ENCODE measurements at regions not wholly inside any gene's neighbourhood (a gene's known extent, or its start where the extent isn't known, plus 50 kb on each side); places are given as distances from the start of the nearest gene placed in this dataset.

- TF ChIP-seq CTCF (conservative IDR thresholded peaks at IDR 0.05 in 1 of 2, IDR thresholded peaks at IDR 0.05 in 1 of 2; ENCODE audit: extremely low read depth in 1 of 2, insufficient read depth in 1 of 2, low read depth in 1 of 2, low read length in 2 of 2) (no peak), EZH2 (IDR thresholded peaks at IDR 0.05; ENCODE audit: borderline replicate concordance, low read length) (no peak)
Measured at GRCh38 chr9:90033028-90033650, 428.3 kb downstream of the GADD45G start.

Measured in mammary epithelial cell (primary cell).